Endothelial cell of umbilical vein (primary cell): ENCODE measurements at regions not wholly inside any gene's neighbourhood (a gene's known extent, or its start where the extent isn't known, plus 50 kb on each side); places are given as distances from the start of the nearest gene placed in this dataset.

ENCODE experiments used
- BruUV-seq: library from RNA; stranded (reverse); fragments of 400-500 nt; replicated peaks from 2 replicates; lab custom pipeline; 2021; lab: Mats Ljungman, UMichigan
- CTCF ChIA-PET: fragments of 300-600, 350-600 bp; sonication (Branson Sonifier 250); formaldehyde crosslinking; loops from one replicate; lab custom pipeline; 2021; ENCODE audit warnings: antibody characterized with exemption, inconsistent platforms; lab: Charles Lee
- POLR2A ChIA-PET: fragments of 300-600, 350-600 bp; sonication (Branson Sonifier 250); formaldehyde crosslinking; loops from one replicate; lab custom pipeline; 2021; ENCODE audit warnings: antibody characterized with exemption, inconsistent platforms; lab: Charles Lee
- DNase-seq: peaks from one replicate; pipeline ENCODE4 v3.0.0-alpha.2; 2011; ENCODE audit warnings: low read depth, low spot score
- FAIRE-seq: peaks from 2 replicates; lab custom pipeline; 2011; peaks lifted over from hg19 to GRCh38; lab: Jason Lieb, UNC
- H2AFZ ChIP-seq: 2 replicates; pipeline ENCODE4 v1.6.0; 2012; ENCODE audit warnings: low read depth, low read length, control low read depth, inconsistent platforms
- H3K27ac ChIP-seq: 2 replicates; pipeline ENCODE4 v1.5.1; 2011; ENCODE audit warnings: low read depth, mild to moderate bottlenecking, control low read depth, low read length, moderate library complexity; ENCODE audit not compliant: insufficient read depth
- H3K27me3 ChIP-seq, 2 experiments: 2 replicates each; pipeline versions ENCODE4 v1.6.0 to v1.6.1; 2011; ENCODE audit warnings: low read length in 2 of 2, mixed read lengths in 1 of 2; ENCODE audit not compliant: control insufficient read depth in 2 of 2, insufficient read depth in 2 of 2
- H3K36me3 ChIP-seq, 2 experiments: 2 replicates in 1 of 2; 3 replicates in 1 of 2; pipeline ENCODE4 v1.5.1; 2011; ENCODE audit warnings: low read length in 2 of 2, mild to moderate bottlenecking in 1 of 2, moderate library complexity in 1 of 2; ENCODE audit not compliant: control insufficient read depth in 2 of 2, insufficient read depth in 2 of 2; ENCODE audit errors: extremely low read depth in 1 of 2
- H3K4me1 ChIP-seq: 3 replicates; pipeline ENCODE4 v1.5.1; 2011; ENCODE audit warnings: mild to moderate bottlenecking, low read length; ENCODE audit not compliant: control insufficient read depth, insufficient read depth; ENCODE audit errors: extremely low read depth
- H3K4me2 ChIP-seq: 2 replicates; pipeline ENCODE4 v1.6.1; 2011; ENCODE audit warnings: low read length, control low read depth, mixed read lengths; ENCODE audit not compliant: insufficient read depth
- H3K4me3 ChIP-seq, 3 experiments: fragments of 200-600 bp in 1 of 3; sonication (generic), shearing (Covaris generic) in 1 of 3; replicated peaks in 1 of 3; 2 replicates each; pipeline ENCODE4 v1.5.1; 2011 to 2016; ENCODE audit warnings: control low read depth in 3 of 3, low read length in 3 of 3, mild to moderate bottlenecking in 2 of 3, inconsistent platforms in 1 of 3, low read depth in 1 of 3, moderate library complexity in 1 of 3; ENCODE audit not compliant: insufficient read depth in 1 of 3
- H3K79me2 ChIP-seq: 2 replicates; pipeline ENCODE4 v1.6.0; 2012; ENCODE audit warnings: low read length, inconsistent platforms; ENCODE audit not compliant: control insufficient read depth, insufficient read depth
- H3K9ac ChIP-seq: replicated peaks from 2 replicates; pipeline ENCODE3; 2011; ENCODE audit warnings: low read length, control low read depth; ENCODE audit not compliant: insufficient read depth; ENCODE audit errors: extremely low read depth
- H3K9me1 ChIP-seq: replicated peaks from 3 replicates; pipeline ENCODE4 v1.6.0; 2011; ENCODE audit warnings: mild to moderate bottlenecking, low read length; ENCODE audit not compliant: control insufficient read depth, insufficient read depth; ENCODE audit errors: extremely low read depth
- H3K9me3 ChIP-seq: replicated peaks from 2 replicates; pipeline ENCODE4 v1.5.1; 2012; ENCODE audit warnings: low read length, inconsistent platforms; ENCODE audit not compliant: control insufficient read depth, insufficient read depth
- H4K20me1 ChIP-seq: replicated peaks from 2 replicates; pipeline ENCODE3; 2011; ENCODE audit warnings: mild to moderate bottlenecking, low read length; ENCODE audit not compliant: control insufficient read depth, insufficient read depth; ENCODE audit errors: extremely low read depth
- EZH2 ChIP-seq: IDR thresholded peaks from 2 replicates; pipeline ENCODE4 v1.6.1; 2012; ENCODE audit warnings: borderline replicate concordance, low read depth, mild to moderate bottlenecking, moderate library complexity, low read length, inconsistent platforms; ENCODE audit not compliant: severe bottlenecking
- FOS ChIP-seq: IDR thresholded peaks from 2 replicates; pipeline ENCODE4 v1.6.1; 2011; ENCODE audit warnings: mild to moderate bottlenecking, low read length, moderate library complexity, borderline replicate concordance; ENCODE audit not compliant: insufficient read depth
- GATA2 ChIP-seq: IDR thresholded peaks from 2 replicates; pipeline ENCODE4 v1.7.0; 2011; ENCODE audit warnings: low read depth, mild to moderate bottlenecking, moderate library complexity, mixed read lengths, low read length; ENCODE audit not compliant: insufficient read length, insufficient read depth
- JUN ChIP-seq: IDR thresholded peaks from 2 replicates; pipeline ENCODE4 v1.6.1; 2011; ENCODE audit warnings: borderline replicate concordance, low read depth; ENCODE audit not compliant: insufficient read length, insufficient read depth
- MYC ChIP-seq: IDR thresholded peaks from one replicate; pipeline ENCODE4 v1.6.1; 2011; ENCODE audit warnings: mild to moderate bottlenecking, low read depth, low read length
- POLR2A ChIP-seq: IDR thresholded peaks from 2 replicates; pipeline ENCODE4 v1.6.1; 2012; ENCODE audit warnings: low read depth, mild to moderate bottlenecking, control low read depth, low read length
- POLR2AphosphoS5 ChIP-seq: IDR thresholded peaks from 2 replicates; pipeline ENCODE4 v1.6.1; 2012; ENCODE audit warnings: low read depth, mild to moderate bottlenecking, control low read depth, low read length, moderate library complexity; ENCODE audit not compliant: insufficient read depth
- dilution Hi-C: fragments of 300-500 bp; cut with MboI; formaldehyde crosslinking; loops from one replicate; pipeline ENCODE4 v1.15.0; 2019; ENCODE audit warnings: low sequenced_read_pairs; ENCODE audit not compliant: extremely low pct_ligation_motif_present
- intact Hi-C: fragments of 100-400 bp; cut with micrococcal nuclease; formaldehyde crosslinking; loops from one replicate; pipeline ENCODE4 v1.10.0; 2022
- TF ChIP-seq, protein P1 (sequence below): IDR thresholded peaks from 2 replicates; pipeline ENCODE4 v1.6.1; 2011; ENCODE audit not compliant: insufficient read depth, insufficient read length
- TF ChIP-seq, protein P2 (sequence below), 2 donors: IDR thresholded peaks; 1 replicate in 1 of 2; 2 replicates in 1 of 2; pipeline ENCODE4 v1.5.1; 2011; ENCODE audit warnings: low read length in 2 of 2, mild to moderate bottlenecking in 2 of 2, moderate library complexity in 2 of 2, control low read depth in 1 of 2, inconsistent platforms in 1 of 2, low read depth in 1 of 2; ENCODE audit not compliant: insufficient read depth in 1 of 2; ENCODE audit errors: extremely low read depth in 1 of 2

DNA sequence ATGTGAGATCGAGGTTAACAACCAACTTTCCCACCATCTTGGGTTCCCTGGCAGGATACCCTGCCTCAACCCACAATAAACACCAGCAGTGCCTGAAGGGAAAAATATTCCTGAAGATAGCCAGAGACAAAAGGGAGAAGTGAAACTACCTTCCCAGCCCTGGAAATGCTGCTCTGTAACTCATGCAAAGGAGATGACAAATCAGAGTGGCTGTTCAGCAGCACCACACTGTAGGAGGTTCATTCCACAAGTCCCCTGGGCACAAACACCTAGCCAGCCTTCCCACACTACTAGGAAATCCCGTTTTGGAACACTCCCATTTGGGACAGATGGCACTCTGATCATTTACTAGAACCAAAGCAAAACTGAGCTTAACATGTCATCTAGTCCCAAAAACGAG lies 190.7 kb upstream of the RBBP8 start:
- dilution Hi-C loops (no loop called here), intact Hi-C loops (no loop called here)
- TF ChIP-seq POLR2A (no peak), FOS (no peak), EZH2 (no peak), POLR2AphosphoS5 (no peak), JUN (no peak), GATA2 (no peak), MYC (no peak)
- TF ChIP-seq, protein P1, sequence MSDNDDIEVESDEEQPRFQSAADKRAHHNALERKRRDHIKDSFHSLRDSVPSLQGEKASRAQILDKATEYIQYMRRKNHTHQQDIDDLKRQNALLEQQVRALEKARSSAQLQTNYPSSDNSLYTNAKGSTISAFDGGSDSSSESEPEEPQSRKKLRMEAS = no peak
- TF ChIP-seq, protein P2, sequence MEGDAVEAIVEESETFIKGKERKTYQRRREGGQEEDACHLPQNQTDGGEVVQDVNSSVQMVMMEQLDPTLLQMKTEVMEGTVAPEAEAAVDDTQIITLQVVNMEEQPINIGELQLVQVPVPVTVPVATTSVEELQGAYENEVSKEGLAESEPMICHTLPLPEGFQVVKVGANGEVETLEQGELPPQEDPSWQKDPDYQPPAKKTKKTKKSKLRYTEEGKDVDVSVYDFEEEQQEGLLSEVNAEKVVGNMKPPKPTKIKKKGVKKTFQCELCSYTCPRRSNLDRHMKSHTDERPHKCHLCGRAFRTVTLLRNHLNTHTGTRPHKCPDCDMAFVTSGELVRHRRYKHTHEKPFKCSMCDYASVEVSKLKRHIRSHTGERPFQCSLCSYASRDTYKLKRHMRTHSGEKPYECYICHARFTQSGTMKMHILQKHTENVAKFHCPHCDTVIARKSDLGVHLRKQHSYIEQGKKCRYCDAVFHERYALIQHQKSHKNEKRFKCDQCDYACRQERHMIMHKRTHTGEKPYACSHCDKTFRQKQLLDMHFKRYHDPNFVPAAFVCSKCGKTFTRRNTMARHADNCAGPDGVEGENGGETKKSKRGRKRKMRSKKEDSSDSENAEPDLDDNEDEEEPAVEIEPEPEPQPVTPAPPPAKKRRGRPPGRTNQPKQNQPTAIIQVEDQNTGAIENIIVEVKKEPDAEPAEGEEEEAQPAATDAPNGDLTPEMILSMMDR (IDR thresholded peaks at IDR 0.05; ENCODE audit: extremely low read depth in 1 of 2, insufficient read depth in 1 of 2, low read depth in 1 of 2, low read length in 2 of 2) = no peak
- H2AFZ ChIP-seq = no peak overlapping the region
- H3K4me2 ChIP-seq = no peak overlapping the region
- POLR2A ChIA-PET = no interaction called here
- no peak for FAIRE-seq
- H3K27ac ChIP-seq = no peak overlapping the region
- BruUV-seq = no TSS peak
- no peaks in the 10 kb centered on the region for H3K36me3 ChIP-seq
- CTCF ChIA-PET = no interaction called here
- H4K20me1 ChIP-seq = no peaks in the 10 kb centered on the region
- peaks cover 6 to 9% of the 10 kb centered on the region in 2 experiments for H3K27me3 ChIP-seq
- no peaks in the 10 kb centered on the region for H3K79me2 ChIP-seq
- H3K4me3 ChIP-seq = no peak overlapping the region
- H3K9ac ChIP-seq = no peak overlapping the region
- H3K9me1 ChIP-seq = no peaks in the 10 kb centered on the region
- peaks cover 4% of the 10 kb centered on the region for H3K4me1 ChIP-seq
- DNase-seq = no peak
- no peaks in the 10 kb centered on the region for H3K9me3 ChIP-seq
